K562 (cell line): ENCODE measurements at regions not wholly inside any gene's neighbourhood (a gene's known extent, or its start where the extent isn't known, plus 50 kb on each side); places are given as distances from the start of the nearest gene placed in this dataset.

ENCODE experiments used
- ATAC-seq: fragments of 200-7000 bp; cut with Tn5 transposase; 3 replicates; pipeline ENCODE4 v1.9.1; 2020; ENCODE audit warnings: moderate library complexity
- BruUV-seq: library from RNA; stranded (reverse); fragments of 400-500 nt; replicated peaks from 2 replicates; lab custom pipeline; 2021; lab: Mats Ljungman, UMichigan
- CTCF ChIA-PET: fragments of 300-600 bp; formaldehyde crosslinking; extraction: SDS; loops from one replicate; lab custom pipeline; 2021; ENCODE audit warnings: low intra/inter-chr PET ratio; lab: Yijun Ruan, JAX
- POLR2A ChIA-PET: fragments of 300-600, 350-650 bp; sonication (Branson Sonifier 250); formaldehyde crosslinking; extraction: SDS; loops from one replicate; lab custom pipeline; 2021; ENCODE audit warnings: antibody characterized with exemption, inconsistent platforms; lab: Yijun Ruan, JAX
- DNase-seq, 4 experiments: peaks; one replicate each; pipeline versions ENCODE4 v3.0.0 to v3.0.0-alpha.2; 2011 to 2018; ENCODE audit warnings: low spot score in 3 of 4, mixed read lengths in 3 of 4; ENCODE audit errors: extremely low read depth in 1 of 4
- FAIRE-seq: peaks from 2 replicates; lab custom pipeline; 2011; peaks lifted over from hg19 to GRCh38; lab: Jason Lieb, UNC
- H2AFZ ChIP-seq: 2 replicates; pipeline ENCODE4 v1.6.0; 2011; ENCODE audit warnings: low read depth, low read length, control low read depth, inconsistent platforms
- H3K27ac ChIP-seq: fragments of 200-600 bp; 3 replicates; pipeline ENCODE4 v1.8.0; 2011; ENCODE audit warnings: low read depth, mild to moderate bottlenecking, control low read depth, inconsistent platforms, low read length, moderate library complexity, mixed read lengths; ENCODE audit errors: extremely low read depth
- H3K27me3 ChIP-seq, 2 experiments: fragments of 300-600 bp in 1 of 2; 2 replicates in 1 of 2; 3 replicates in 1 of 2; pipeline versions ENCODE4 v1.6.0 to v1.8.0; 2011; ENCODE audit warnings: inconsistent platforms in 2 of 2, low read length in 2 of 2, mild to moderate bottlenecking in 1 of 2, mixed read lengths in 1 of 2, moderate library complexity in 1 of 2; ENCODE audit not compliant: control insufficient read depth in 2 of 2, insufficient read depth in 2 of 2
- H3K36me3 ChIP-seq: fragments of 300-600 bp; 3 replicates; pipeline ENCODE4 v1.8.0; 2011; ENCODE audit warnings: mild to moderate bottlenecking, low read length, inconsistent platforms; ENCODE audit not compliant: control insufficient read depth, insufficient read depth
- H3K4me1 ChIP-seq, 2 experiments: fragments of 200-600 bp in 1 of 2; replicated peaks in 1 of 2; 2 replicates in 1 of 2; 3 replicates in 1 of 2; pipeline versions ENCODE4 v1.5.1 to v1.8.0; 2011; ENCODE audit warnings: inconsistent platforms in 2 of 2, low read length in 2 of 2, mild to moderate bottlenecking in 1 of 2, mixed read lengths in 1 of 2, moderate library complexity in 1 of 2; ENCODE audit not compliant: control insufficient read depth in 2 of 2, insufficient read depth in 2 of 2
- H3K4me2 ChIP-seq: 2 replicates; pipeline ENCODE4 v1.6.1; 2011; ENCODE audit warnings: low read length, control low read depth, inconsistent platforms, mixed read lengths; ENCODE audit not compliant: insufficient read depth
- H3K4me3 ChIP-seq: fragments of 200-600 bp; sonication (generic), shearing (Covaris generic); 2 replicates; pipeline ENCODE4 v1.5.1; 2016; ENCODE audit warnings: control low read depth, inconsistent platforms
- H3K79me2 ChIP-seq: fragments of 200-600 bp; 3 replicates; pipeline ENCODE4 v1.8.0; 2011; ENCODE audit warnings: low read length, inconsistent platforms; ENCODE audit not compliant: control insufficient read depth, insufficient read depth
- H3K9ac ChIP-seq, 2 experiments: 2 replicates each; pipeline versions ENCODE4 v1.6.0 to v1.6.1; 2011; ENCODE audit warnings: low read depth in 2 of 2, low read length in 2 of 2, control low read depth in 1 of 2, inconsistent platforms in 1 of 2, mild to moderate bottlenecking in 1 of 2, mixed read lengths in 1 of 2; ENCODE audit not compliant: insufficient read depth in 1 of 2
- H3K9me1 ChIP-seq: one replicate; pipeline ENCODE4 v1.6.0; 2011; ENCODE audit warnings: inconsistent platforms, mild to moderate bottlenecking, low read length, moderate library complexity; ENCODE audit not compliant: control insufficient read depth, insufficient read depth
- H3K9me3 ChIP-seq: replicated peaks from 2 replicates; pipeline ENCODE4 v1.5.1; 2011; ENCODE audit warnings: low read depth, low read length, inconsistent platforms; ENCODE audit not compliant: control insufficient read depth, insufficient read depth
- H4K20me1 ChIP-seq: replicated peaks from 2 replicates; pipeline ENCODE4 v1.6.1; 2011; ENCODE audit warnings: low read length, inconsistent platforms, mixed read lengths; ENCODE audit not compliant: control insufficient read depth, insufficient read depth
- DLX4 ChIP-seq: fragments of 250-450 bp; sonication (Bioruptor Pico); IDR thresholded peaks from 2 replicates; pipeline ENCODE4 v1.6.1; 2021; ENCODE audit warnings: mild to moderate bottlenecking
- ESRRB ChIP-seq: fragments of 250-450 bp; sonication (Bioruptor Pico); IDR thresholded peaks from 2 replicates; pipeline ENCODE4 v1.5.0; 2020; ENCODE audit warnings: mild to moderate bottlenecking, moderate library complexity, borderline replicate concordance
- FOXK1 ChIP-seq: sonication (generic); formaldehyde crosslinking; IDR thresholded peaks from 2 replicates; pipeline ENCODE4 v1.8.0; 2022; ENCODE audit warnings: missing genetic modification reagents, mild to moderate bottlenecking, borderline replicate concordance
- L3MBTL2 ChIP-seq: fragments of 450-650 bp; IDR thresholded peaks from 2 replicates; pipeline ENCODE4 v1.6.1; 2016; ENCODE audit warnings: mild to moderate bottlenecking, moderate library complexity
- PHF21A ChIP-seq: fragments of 450-650 bp; IDR thresholded peaks from 2 replicates; pipeline ENCODE4 v1.6.1; 2017; ENCODE audit warnings: low read depth, borderline replicate concordance
- RFX1 ChIP-seq: fragments of 450-650 bp; IDR thresholded peaks from 2 replicates; pipeline ENCODE4 v1.6.1; 2016; ENCODE audit warnings: mild to moderate bottlenecking, moderate library complexity
- RUNX1 ChIP-seq: sonication (generic); IDR thresholded peaks from 2 replicates; pipeline ENCODE4 v1.6.1; 2016; ENCODE audit warnings: antibody characterized with exemption, low read depth
- SAFB ChIP-seq: fragments of 200-400 bp; formaldehyde crosslinking; IDR thresholded peaks from 2 replicates; pipeline ENCODE4 v1.6.1; 2017; ENCODE audit warnings: low read depth, low read length, borderline replicate concordance
- SAP30 ChIP-seq: fragments of 200-600 bp; sonication (generic); IDR thresholded peaks from 2 replicates; pipeline ENCODE4 v1.6.1; 2012; ENCODE audit warnings: borderline replicate concordance, low read depth, mild to moderate bottlenecking, moderate library complexity, low read length, control low read depth, inconsistent platforms; ENCODE audit not compliant: insufficient read depth, poor library complexity, severe bottlenecking
- SNAPC5 ChIP-seq: fragments of 250-450 bp; sonication (Bioruptor Pico); IDR thresholded peaks from 2 replicates; pipeline ENCODE4 v1.8.0; 2021; ENCODE audit warnings: moderate library complexity, mild to moderate bottlenecking, inconsistent platforms
- STAG1 ChIP-seq: sonication (generic); formaldehyde crosslinking; IDR thresholded peaks from 2 replicates; pipeline ENCODE4 v1.5.0; 2020; ENCODE audit warnings: missing genetic modification reagents, borderline replicate concordance
- WGBS: fragments of 100-300 bp; shearing (Covaris generic); methylation state at CpG from one replicate; pipeline ENCODE4 v1.1.6; 2016; ENCODE audit warnings: low coverage, mixed read lengths; ENCODE audit not compliant: insufficient coverage; ENCODE audit errors: missing lambda C conversion rate; 5-methylcytosine and 5-hydroxymethylcytosine counted together
- in situ Hi-C: fragments of 300-500 bp; cut with MboI; formaldehyde crosslinking; loops from 4 replicates; pipeline ENCODE4 v1.15.0; 2018; ENCODE audit warnings: inconsistent platforms, mixed read lengths
- intact Hi-C: fragments of 100-400 bp; cut with micrococcal nuclease; formaldehyde crosslinking; loops from 2 replicates; pipeline ENCODE4 v1.14.2; 2022
- TF ChIP-seq, protein P1 (sequence below), 2 experiments: fragments of 450-650 bp; conservative IDR thresholded peaks; 2 replicates each; pipeline ENCODE4 v1.6.1; 2017; ENCODE audit warnings: mild to moderate bottlenecking in 2 of 2, moderate library complexity in 2 of 2
- TF ChIP-seq, protein P2 (sequence below): sonication (generic); formaldehyde crosslinking; IDR thresholded peaks from 2 replicates; pipeline ENCODE4 v1.8.0; 2022; ENCODE audit warnings: mild to moderate bottlenecking, low read depth, missing genetic modification reagents

GRCh38 chr5:167346461-167346860, 945.0 kb upstream of the WWC1 start:
- ChIA-PET POLR2A (no interaction called here), CTCF (no interaction called here)
- 0% methylated on average over 4 of the region's 4 CpGs for WGBS

More at GRCh38 chr5:167346461-167346860, 945.0 kb upstream of the WWC1 start:
- BruUV-seq = no TSS peak
- in situ Hi-C loops (no loop called here), intact Hi-C loops (no loop called here)
- no peak for FAIRE-seq
- Histone ChIP-seq H2AFZ (no peak overlapping the region), H3K9me3 (0 out of 2 replicates have a peak, but pooled peaks cover 2% of the 10 kb centered on the region), H3K27ac (no peak overlapping the region), H3K4me1 (no peaks in the 10 kb centered on the region), H3K36me3 (no peaks in the 10 kb centered on the region), H3K4me2 (no peak overlapping the region), H3K27me3 (no peaks in the 10 kb centered on the region), H3K4me3 (no peak overlapping the region), H3K9me1 (no peaks in the 10 kb centered on the region), H4K20me1 (no peaks in the 10 kb centered on the region), H3K79me2 (no peaks in the 10 kb centered on the region)
- DNase-seq = no peak
- no peak for ATAC-seq
- no peak for TF ChIP-seq RFX1
- TF ChIP-seq RUNX1 = no peak
- TF ChIP-seq ESRRB = no peak
- TF ChIP-seq L3MBTL2 = no peak
- no peak for TF ChIP-seq SNAPC5 (CRISPR knock-in tag)
- TF ChIP-seq, protein P1, sequence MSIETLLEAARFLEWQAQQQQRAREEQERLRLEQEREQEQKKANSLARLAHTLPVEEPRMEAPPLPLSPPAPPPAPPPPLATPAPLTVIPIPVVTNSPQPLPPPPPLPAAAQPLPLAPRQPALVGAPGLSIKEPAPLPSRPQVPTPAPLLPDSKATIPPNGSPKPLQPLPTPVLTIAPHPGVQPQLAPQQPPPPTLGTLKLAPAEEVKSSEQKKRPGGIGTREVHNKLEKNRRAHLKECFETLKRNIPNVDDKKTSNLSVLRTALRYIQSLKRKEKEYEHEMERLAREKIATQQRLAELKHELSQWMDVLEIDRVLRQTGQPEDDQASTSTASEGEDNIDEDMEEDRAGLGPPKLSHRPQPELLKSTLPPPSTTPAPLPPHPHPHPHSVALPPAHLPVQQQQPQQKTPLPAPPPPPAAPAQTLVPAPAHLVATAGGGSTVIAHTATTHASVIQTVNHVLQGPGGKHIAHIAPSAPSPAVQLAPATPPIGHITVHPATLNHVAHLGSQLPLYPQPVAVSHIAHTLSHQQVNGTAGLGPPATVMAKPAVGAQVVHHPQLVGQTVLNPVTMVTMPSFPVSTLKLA (conservative IDR thresholded peaks at IDR 0.05) = no peak
- TF ChIP-seq PHF21A = no peak
- TF ChIP-seq SAFB = no peak
- no peak for TF ChIP-seq SAP30
- TF ChIP-seq FOXK1 (CRISPR knock-in tag) = no peak
- TF ChIP-seq STAG1 (CRISPR knock-in tag) = no peak
- no peak for TF ChIP-seq DLX4
- TF ChIP-seq, protein P2, sequence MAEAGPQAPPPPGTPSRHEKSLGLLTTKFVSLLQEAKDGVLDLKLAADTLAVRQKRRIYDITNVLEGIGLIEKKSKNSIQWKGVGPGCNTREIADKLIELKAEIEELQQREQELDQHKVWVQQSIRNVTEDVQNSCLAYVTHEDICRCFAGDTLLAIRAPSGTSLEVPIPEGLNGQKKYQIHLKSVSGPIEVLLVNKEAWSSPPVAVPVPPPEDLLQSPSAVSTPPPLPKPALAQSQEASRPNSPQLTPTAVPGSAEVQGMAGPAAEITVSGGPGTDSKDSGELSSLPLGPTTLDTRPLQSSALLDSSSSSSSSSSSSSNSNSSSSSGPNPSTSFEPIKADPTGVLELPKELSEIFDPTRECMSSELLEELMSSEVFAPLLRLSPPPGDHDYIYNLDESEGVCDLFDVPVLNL (CRISPR knock-in tag) = no peak
- TF ChIP-seq, all 486 proteins: peak for 0
- no peak overlapping the region for H3K9ac ChIP-seq
